ENCODE measurements at regions not wholly inside any gene's neighbourhood (a gene's known extent, or its start where the extent isn't known, plus 50 kb on each side); places are given as distances from the start of the nearest gene placed in this dataset.

- TF ChIP-seq EZH2 (IDR thresholded peaks at IDR 0.05; ENCODE audit: borderline replicate concordance, low read depth, low read length, severe bottlenecking), result no peak
- TF ChIP-seq, protein P1, sequence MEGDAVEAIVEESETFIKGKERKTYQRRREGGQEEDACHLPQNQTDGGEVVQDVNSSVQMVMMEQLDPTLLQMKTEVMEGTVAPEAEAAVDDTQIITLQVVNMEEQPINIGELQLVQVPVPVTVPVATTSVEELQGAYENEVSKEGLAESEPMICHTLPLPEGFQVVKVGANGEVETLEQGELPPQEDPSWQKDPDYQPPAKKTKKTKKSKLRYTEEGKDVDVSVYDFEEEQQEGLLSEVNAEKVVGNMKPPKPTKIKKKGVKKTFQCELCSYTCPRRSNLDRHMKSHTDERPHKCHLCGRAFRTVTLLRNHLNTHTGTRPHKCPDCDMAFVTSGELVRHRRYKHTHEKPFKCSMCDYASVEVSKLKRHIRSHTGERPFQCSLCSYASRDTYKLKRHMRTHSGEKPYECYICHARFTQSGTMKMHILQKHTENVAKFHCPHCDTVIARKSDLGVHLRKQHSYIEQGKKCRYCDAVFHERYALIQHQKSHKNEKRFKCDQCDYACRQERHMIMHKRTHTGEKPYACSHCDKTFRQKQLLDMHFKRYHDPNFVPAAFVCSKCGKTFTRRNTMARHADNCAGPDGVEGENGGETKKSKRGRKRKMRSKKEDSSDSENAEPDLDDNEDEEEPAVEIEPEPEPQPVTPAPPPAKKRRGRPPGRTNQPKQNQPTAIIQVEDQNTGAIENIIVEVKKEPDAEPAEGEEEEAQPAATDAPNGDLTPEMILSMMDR (IDR thresholded peaks at IDR 0.05; ENCODE audit: borderline replicate concordance, extremely low read depth, low read length, poor library complexity, severe bottlenecking), result no peak
- H3K27me3 ChIP-seq (ENCODE audit: insufficient read depth, low read length, poor library complexity), result no peaks in the 10 kb centered on the region
Observed at GRCh38 chr14:66092206-66092605, 394.0 kb upstream of the CCDC196 start.

DNA sequence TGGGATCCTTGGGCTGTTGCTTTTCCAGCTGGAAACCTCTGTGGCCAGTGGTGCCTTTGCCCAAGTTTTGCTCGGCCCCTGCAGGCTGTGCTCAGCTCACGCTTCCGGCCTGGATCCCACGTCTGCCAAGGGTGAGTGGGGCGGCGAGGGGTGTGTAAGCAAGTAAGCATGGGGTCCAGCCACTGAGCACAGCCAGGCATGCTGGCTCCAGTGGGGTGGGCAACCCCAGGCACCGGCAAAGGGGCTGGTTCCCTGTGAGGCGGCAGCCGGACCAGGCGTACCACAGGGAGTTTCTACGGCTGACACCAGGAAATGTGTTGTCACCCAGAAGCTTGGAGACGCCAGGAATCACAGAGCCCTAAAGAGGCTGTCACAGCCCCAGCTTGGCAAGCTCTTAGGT, 393.4 kb upstream of the CCDC196 start:
- no peak overlapping the region for H3K4me3 ChIP-seq (ENCODE audit: low read depth in 1 of 2, low read length in 2 of 2)
- H3K36me3 ChIP-seq (ENCODE audit: insufficient read depth, low read length), result no peaks in the 10 kb centered on the region
- ATAC-seq (ENCODE audit: insufficient read depth, low read depth), result no peak
- TF ChIP-seq, protein P1 (IDR thresholded peaks at IDR 0.05; ENCODE audit: borderline replicate concordance, extremely low read depth, low read length, poor library complexity, severe bottlenecking), result no peak
- no peak for TF ChIP-seq EZH2 (IDR thresholded peaks at IDR 0.05; ENCODE audit: borderline replicate concordance, low read depth, low read length, severe bottlenecking)
- no peak overlapping the region for H3K27ac ChIP-seq (ENCODE audit: low read length)
- no peak overlapping the region for H2AFZ ChIP-seq (ENCODE audit: low read depth, low read length)
- no peak overlapping the region for H3K9ac ChIP-seq (ENCODE audit: low read depth, low read length)
- no peaks in the 10 kb centered on the region for H3K4me1 ChIP-seq (ENCODE audit: insufficient read depth, low read length)
- H4K20me1 ChIP-seq (ENCODE audit: insufficient read depth, low read length), result no peaks in the 10 kb centered on the region
- H3K79me2 ChIP-seq (ENCODE audit: insufficient read depth, low read length), result no peaks in the 10 kb centered on the region
- H3K27me3 ChIP-seq (ENCODE audit: insufficient read depth, low read length, poor library complexity), result no peaks in the 10 kb centered on the region
- no peaks in the 10 kb centered on the region for H3K9me3 ChIP-seq (ENCODE audit: insufficient read depth, low read length, severe bottlenecking)
- H3K4me2 ChIP-seq (ENCODE audit: insufficient read depth, low read length), result no peak overlapping the region
- no peak for DNase-seq

More at GRCh38 chr14:66092206-66092605, 394.0 kb upstream of the CCDC196 start:
- no peak overlapping the region for H3K4me3 ChIP-seq (ENCODE audit: low read depth in 1 of 2, low read length in 2 of 2)
- no peak overlapping the region for H2AFZ ChIP-seq (ENCODE audit: low read depth, low read length)
- H3K79me2 ChIP-seq (ENCODE audit: insufficient read depth, low read length), result no peaks in the 10 kb centered on the region
- no peak overlapping the region for H3K27ac ChIP-seq (ENCODE audit: low read length)
- no peak for DNase-seq
- H3K9me3 ChIP-seq (ENCODE audit: insufficient read depth, low read length, severe bottlenecking), result no peaks in the 10 kb centered on the region
- no peaks in the 10 kb centered on the region for H4K20me1 ChIP-seq (ENCODE audit: insufficient read depth, low read length)
- no peak for ATAC-seq (ENCODE audit: insufficient read depth, low read depth)
- H3K4me2 ChIP-seq (ENCODE audit: insufficient read depth, low read length), result no peak overlapping the region
- H3K9ac ChIP-seq (ENCODE audit: low read depth, low read length), result no peak overlapping the region
- no peaks in the 10 kb centered on the region for H3K36me3 ChIP-seq (ENCODE audit: insufficient read depth, low read length)
- H3K4me1 ChIP-seq (ENCODE audit: insufficient read depth, low read length), result no peaks in the 10 kb centered on the region

DNA sequence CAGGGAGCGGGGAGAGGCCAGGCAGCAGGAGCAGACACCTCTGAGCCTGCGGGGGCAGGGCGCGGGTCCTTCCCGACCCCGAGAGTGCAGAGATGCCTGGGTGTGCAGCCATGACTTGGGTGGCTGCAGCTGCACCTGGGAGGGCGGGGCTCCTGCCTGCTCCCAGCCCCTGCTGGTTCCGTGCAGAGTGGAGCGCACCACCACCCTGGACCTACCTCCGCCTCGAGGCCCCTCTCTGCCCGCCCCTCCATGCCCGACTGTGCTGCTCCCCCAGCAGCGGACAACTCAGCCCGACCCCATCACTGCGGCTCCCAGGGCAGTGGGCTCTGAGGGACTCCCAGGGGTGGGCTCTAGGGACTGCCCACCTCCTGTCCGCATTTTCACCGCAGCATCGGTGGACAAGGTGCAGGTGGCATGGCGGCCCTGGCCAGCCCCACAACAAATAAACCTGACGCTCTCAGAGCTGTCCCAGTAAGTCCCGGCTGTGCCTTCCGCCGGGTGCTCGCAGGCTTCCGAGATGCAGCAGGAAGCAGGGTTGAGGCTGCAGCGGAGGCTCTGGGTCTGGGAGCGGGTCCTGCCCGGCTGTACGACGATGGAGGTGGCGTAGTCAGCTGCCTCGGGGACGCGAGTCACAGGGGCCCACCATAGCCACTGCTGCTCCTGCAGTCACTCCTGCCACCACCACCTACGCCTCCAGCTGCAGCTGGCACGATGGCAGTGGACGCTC, 392.0 kb upstream of the CCDC196 start:
- Histone ChIP-seq H3K9ac (ENCODE audit: low read depth, low read length) (no peak overlapping the region), H3K4me1 (ENCODE audit: insufficient read depth, low read length) (no peaks in the 10 kb centered on the region), H3K79me2 (ENCODE audit: insufficient read depth, low read length) (no peaks in the 10 kb centered on the region), H2AFZ (ENCODE audit: low read depth, low read length) (no peak overlapping the region), H3K27ac (ENCODE audit: low read length) (no peak overlapping the region), H3K4me3 (ENCODE audit: low read depth in 1 of 2, low read length in 2 of 2) (no peak overlapping the region), H3K36me3 (ENCODE audit: insufficient read depth, low read length) (no peaks in the 10 kb centered on the region), H3K9me3 (ENCODE audit: insufficient read depth, low read length, severe bottlenecking) (no peaks in the 10 kb centered on the region), H3K4me2 (ENCODE audit: insufficient read depth, low read length) (no peak overlapping the region), H4K20me1 (ENCODE audit: insufficient read depth, low read length) (no peaks in the 10 kb centered on the region), H3K27me3 (ENCODE audit: insufficient read depth, low read length, poor library complexity) (peaks cover 3% of the 10 kb centered on the region)
- TF ChIP-seq, protein P1 (IDR thresholded peaks at IDR 0.05; ENCODE audit: borderline replicate concordance, extremely low read depth, low read length, poor library complexity, severe bottlenecking), result no peak
- no peak for TF ChIP-seq EZH2 (IDR thresholded peaks at IDR 0.05; ENCODE audit: borderline replicate concordance, low read depth, low read length, severe bottlenecking)
- ATAC-seq (ENCODE audit: insufficient read depth, low read depth), result no peak
- no peak for DNase-seq
